ENCODE measurements at regions not wholly inside any gene's neighbourhood (a gene's known extent, or its start where the extent isn't known, plus 50 kb on each side); places are given as distances from the start of the nearest gene placed in this dataset.
"Not testable (repeated sequence)": the region's sequence is repeated elsewhere in the genome, so short reads cannot be mapped to it uniquely, and the experiment has no call there.

GRCh38 chr7:131686833-131687232 lies 130.4 kb upstream of the PODXL start:
- peaks cover 3% of the 10 kb centered on the region; the same call in 1 of the 2 replicates for H3K4me1 ChIP-seq (ENCODE audit: insufficient read depth, low read length)
- H3K9ac ChIP-seq (ENCODE audit: low read depth, low read length): no peak overlapping the region
- H3K9me3 ChIP-seq (ENCODE audit: control insufficient read depth, insufficient read depth, low read length): no peaks in the 10 kb centered on the region
- H3K36me3 ChIP-seq (ENCODE audit: insufficient read depth, low read length): no peaks in the 10 kb centered on the region

GRCh38 chr7:131683536-131684125 lies 127.2 kb upstream of the PODXL start:
- no peaks in the 10 kb centered on the region for H3K4me1 ChIP-seq (ENCODE audit: insufficient read depth, low read length)
- H3K36me3 ChIP-seq (ENCODE audit: insufficient read depth, low read length): no peaks in the 10 kb centered on the region
- H3K9me3 ChIP-seq (ENCODE audit: control insufficient read depth, insufficient read depth, low read length): no peaks in the 10 kb centered on the region
- no peak overlapping the region for H3K9ac ChIP-seq (ENCODE audit: low read depth, low read length)

DNA sequence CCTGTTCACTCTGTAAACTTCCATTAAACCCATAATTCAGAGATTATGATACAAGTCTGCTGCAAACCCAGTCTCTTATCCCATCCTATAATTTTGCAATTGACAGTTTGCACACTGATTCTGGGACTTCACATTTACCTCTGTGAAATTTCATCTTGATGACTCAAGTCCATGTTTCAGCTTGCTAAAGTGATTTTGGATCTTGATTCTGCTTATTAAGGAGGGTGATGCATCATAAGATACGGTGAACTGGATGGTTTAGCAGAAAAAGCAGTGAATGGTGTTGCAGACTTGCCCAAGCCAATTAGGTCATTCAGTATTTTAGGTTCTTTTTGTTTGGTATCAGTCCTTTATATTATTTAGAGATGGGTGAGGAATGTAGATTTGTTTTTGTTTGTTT lies 125.5 kb upstream of the PODXL start:
- Histone ChIP-seq H3K4me1 (ENCODE audit: insufficient read depth, low read length) (no peaks in the 10 kb centered on the region), H3K36me3 (ENCODE audit: insufficient read depth, low read length) (no peaks in the 10 kb centered on the region), H3K9me3 (ENCODE audit: control insufficient read depth, insufficient read depth, low read length) (no peaks in the 10 kb centered on the region), H3K9ac (ENCODE audit: low read depth, low read length) (no peak overlapping the region)

DNA sequence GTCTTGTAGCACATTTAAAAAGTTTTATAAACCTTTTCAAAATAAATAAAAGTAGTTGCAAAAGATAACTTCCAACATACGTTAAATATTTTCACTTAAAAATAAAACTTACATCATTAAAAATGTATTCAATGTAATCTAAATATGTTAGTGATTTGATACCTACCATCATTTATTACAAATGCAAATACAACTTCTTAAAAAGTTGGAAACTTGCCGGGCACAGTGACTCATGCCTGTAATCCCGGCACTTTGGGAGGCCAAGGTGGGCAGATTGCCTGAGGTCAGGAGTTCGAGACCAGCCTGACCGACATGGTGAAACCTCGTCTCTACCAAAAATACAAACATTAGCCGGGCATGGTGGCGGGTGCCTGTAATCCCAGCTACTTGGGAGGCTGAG lies 122.6 kb upstream of the PODXL start:
- H3K36me3 ChIP-seq (ENCODE audit: insufficient read depth, low read length); H3K4me1 ChIP-seq (ENCODE audit: insufficient read depth, low read length); H3K9ac ChIP-seq (ENCODE audit: low read depth, low read length): not testable (repeated sequence)

GRCh38 chr7:131676850-131677249 lies 120.4 kb upstream of the PODXL start:
- H3K36me3 ChIP-seq (ENCODE audit: insufficient read depth, low read length); H3K9ac ChIP-seq (ENCODE audit: low read depth, low read length); H3K9me3 ChIP-seq (ENCODE audit: control insufficient read depth, insufficient read depth, low read length); H3K4me1 ChIP-seq (ENCODE audit: insufficient read depth, low read length): not testable (repeated sequence)

More for the DNA sequence above, 122.6 kb upstream of the PODXL start:
- not testable (repeated sequence) for H3K9me3 ChIP-seq (ENCODE audit: control insufficient read depth, insufficient read depth, low read length)

DNA sequence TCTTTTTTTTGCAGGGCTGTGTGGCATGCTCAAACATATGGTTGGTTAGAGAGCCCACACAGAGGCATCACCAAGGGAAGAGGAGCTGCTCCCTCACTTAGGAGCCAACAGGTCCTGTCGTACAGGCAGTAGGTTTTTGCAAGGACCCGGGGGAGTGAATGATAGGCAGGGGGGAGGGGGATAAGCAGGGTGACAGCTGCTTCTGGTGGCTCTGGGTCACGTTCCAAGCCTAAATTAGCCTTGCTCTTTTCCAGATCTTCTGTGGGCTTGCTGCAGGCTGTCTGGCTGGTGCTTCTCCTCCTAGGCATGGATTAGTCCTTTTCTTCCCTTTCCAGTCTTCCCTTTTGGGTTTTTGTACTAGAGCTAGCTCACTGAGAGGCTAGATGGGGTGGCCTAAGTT lies 117.7 kb upstream of the PODXL start:
- H3K9me3 ChIP-seq (ENCODE audit: control insufficient read depth, insufficient read depth, low read length): no peaks in the 10 kb centered on the region
- no peaks in the 10 kb centered on the region for H3K36me3 ChIP-seq (ENCODE audit: insufficient read depth, low read length)
- H3K9ac ChIP-seq (ENCODE audit: low read depth, low read length): no peak overlapping the region
- no peaks in the 10 kb centered on the region for H3K4me1 ChIP-seq (ENCODE audit: insufficient read depth, low read length)

- Histone ChIP-seq H3K9ac (ENCODE audit: low read depth, low read length) (no peak overlapping the region), H3K36me3 (ENCODE audit: insufficient read depth, low read length) (no peaks in the 10 kb centered on the region), H3K4me1 (ENCODE audit: insufficient read depth, low read length) (no peaks in the 10 kb centered on the region), H3K9me3 (ENCODE audit: control insufficient read depth, insufficient read depth, low read length) (no peaks in the 10 kb centered on the region)
Measured at GRCh38 chr7:131673576-131673975, 117.1 kb upstream of the PODXL start.

DNA sequence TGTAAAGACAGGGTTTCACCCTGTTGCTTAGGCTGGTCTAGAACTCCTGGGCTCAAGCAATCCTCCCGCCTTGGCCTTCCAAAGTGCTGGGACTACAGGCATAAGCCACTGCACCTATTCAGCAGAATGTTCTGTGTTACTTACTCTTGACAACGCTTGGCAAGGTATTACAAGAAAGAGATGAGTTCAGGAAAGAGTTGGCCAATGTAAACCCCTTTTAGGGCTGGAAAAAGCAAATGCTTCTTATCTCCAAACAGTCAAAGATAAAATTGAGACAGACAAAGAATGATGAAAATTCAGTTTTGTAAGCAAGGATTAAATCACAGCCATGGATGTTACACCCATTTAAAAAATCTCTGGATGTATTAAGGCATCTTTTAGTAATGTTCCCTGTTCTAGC lies 114.0 kb upstream of the PODXL start:
- no peaks in the 10 kb centered on the region for H3K9me3 ChIP-seq (ENCODE audit: control insufficient read depth, insufficient read depth, low read length)

DNA sequence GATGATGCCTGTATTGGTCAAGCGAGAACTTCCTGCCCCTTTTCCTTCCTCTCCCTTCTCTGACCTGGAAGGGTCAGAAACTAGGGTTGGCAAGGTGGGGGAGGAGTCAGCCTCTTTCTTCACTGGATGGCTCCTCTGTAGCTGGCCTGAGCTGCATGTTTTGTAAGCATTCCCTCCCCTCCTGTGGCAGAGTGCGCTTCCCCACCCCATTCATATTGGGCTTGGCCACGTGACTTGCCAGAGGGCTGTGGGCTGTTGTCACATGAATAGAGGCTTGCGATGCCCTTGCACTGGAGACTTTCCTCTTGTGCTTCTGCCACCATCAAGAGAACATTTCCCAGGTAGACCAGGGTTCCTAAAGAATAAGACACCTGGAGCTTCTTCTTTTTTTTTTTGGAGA lies 111.3 kb upstream of the PODXL start:
- H3K4me1 ChIP-seq (ENCODE audit: insufficient read depth, low read length): 0 out of 2 replicates have a peak, but pooled peaks cover 5% of the 10 kb centered on the region

More for the DNA sequence above, 114.0 kb upstream of the PODXL start:
- no peak overlapping the region for H3K9ac ChIP-seq (ENCODE audit: low read depth, low read length)
- no peaks in the 10 kb centered on the region for H3K36me3 ChIP-seq (ENCODE audit: insufficient read depth, low read length)
- H3K4me1 ChIP-seq (ENCODE audit: insufficient read depth, low read length): 0 out of 2 replicates have a peak, but pooled peaks cover 3% of the 10 kb centered on the region

DNA sequence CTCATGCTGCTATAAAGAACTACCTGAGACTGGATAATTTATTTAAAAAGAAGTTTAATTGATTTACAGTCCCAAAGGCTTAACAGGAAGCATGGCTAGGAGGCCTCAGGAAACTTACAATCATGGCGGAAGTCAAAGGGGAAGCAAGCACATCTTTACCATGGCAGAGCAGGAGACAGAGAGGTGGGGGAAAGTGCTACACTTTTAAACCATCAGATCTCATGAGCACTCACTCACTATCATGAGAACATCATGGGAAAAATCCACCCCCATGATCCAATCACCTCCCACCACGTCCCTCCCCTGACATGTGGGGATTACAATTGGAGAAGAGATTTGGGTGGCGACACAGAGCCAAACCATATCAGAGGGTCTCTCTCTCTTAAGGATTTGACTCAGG lies 108.6 kb upstream of the PODXL start:
- H3K9ac ChIP-seq (ENCODE audit: low read depth, low read length): no peak overlapping the region
- H3K4me1 ChIP-seq (ENCODE audit: insufficient read depth, low read length): 0 out of 2 replicates have a peak, but pooled peaks cover 7% of the 10 kb centered on the region
- no peaks in the 10 kb centered on the region for H3K9me3 ChIP-seq (ENCODE audit: control insufficient read depth, insufficient read depth, low read length)
- no peaks in the 10 kb centered on the region for H3K36me3 ChIP-seq (ENCODE audit: insufficient read depth, low read length)

More for the DNA sequence above, 111.3 kb upstream of the PODXL start:
- Histone ChIP-seq H3K9me3 (ENCODE audit: control insufficient read depth, insufficient read depth, low read length) (no peaks in the 10 kb centered on the region), H3K9ac (ENCODE audit: low read depth, low read length) (no peak overlapping the region), H3K36me3 (ENCODE audit: insufficient read depth, low read length) (no peaks in the 10 kb centered on the region)

DNA sequence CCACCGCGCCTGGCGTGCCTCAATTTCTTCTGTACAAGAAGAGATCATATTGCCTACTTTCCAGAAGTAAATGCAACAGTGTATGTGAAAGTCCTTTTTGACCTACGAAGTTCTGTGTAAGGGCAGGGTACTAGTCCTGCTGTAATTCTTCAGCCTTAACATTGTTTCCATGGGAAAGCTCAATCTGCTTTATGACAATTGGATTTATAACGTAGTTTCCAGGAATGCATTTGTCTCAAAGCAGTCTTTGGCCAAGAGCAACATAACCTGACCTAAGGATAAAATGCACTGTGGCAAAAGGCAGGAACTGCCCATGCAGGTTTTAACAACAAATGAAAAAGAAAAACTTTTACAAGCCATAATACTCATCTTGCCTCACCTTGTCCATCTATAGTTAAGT lies 108.1 kb upstream of the PODXL start:
- no peaks in the 10 kb centered on the region for H3K9me3 ChIP-seq (ENCODE audit: control insufficient read depth, insufficient read depth, low read length)
- H3K4me1 ChIP-seq (ENCODE audit: insufficient read depth, low read length): 0 out of 2 replicates have a peak, but pooled peaks cover 7% of the 10 kb centered on the region
- H3K36me3 ChIP-seq (ENCODE audit: insufficient read depth, low read length): no peaks in the 10 kb centered on the region
- H3K9ac ChIP-seq (ENCODE audit: low read depth, low read length): no peak overlapping the region

- not testable (repeated sequence) for H3K9ac ChIP-seq (ENCODE audit: low read depth, low read length); H3K36me3 ChIP-seq (ENCODE audit: insufficient read depth, low read length); H3K9me3 ChIP-seq (ENCODE audit: control insufficient read depth, insufficient read depth, low read length); H3K4me1 ChIP-seq (ENCODE audit: insufficient read depth, low read length)
Measured at GRCh38 chr7:131662301-131662873, 106.0 kb upstream of the PODXL start.

DNA sequence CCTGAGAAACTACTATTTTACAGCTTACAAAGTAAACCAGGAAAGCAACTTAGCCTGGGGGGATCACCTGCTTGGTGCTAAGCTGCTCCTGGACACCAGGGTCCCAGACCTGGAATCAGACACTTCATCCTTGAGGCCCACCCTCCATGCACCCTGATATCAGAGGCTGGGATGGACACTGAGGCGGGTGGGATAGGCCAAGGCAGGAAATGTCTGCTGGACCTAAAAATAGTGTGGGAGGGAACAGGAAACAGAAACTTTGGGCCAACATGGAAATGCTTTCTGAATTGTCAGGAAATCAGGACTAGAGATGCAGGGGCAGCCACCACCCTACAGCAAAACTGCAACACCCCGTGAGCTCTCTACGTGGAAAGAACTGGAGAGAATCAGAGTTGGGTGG lies 101.5 kb upstream of the PODXL start:
- peaks cover 23% of the 10 kb centered on the region for H3K4me1 ChIP-seq (ENCODE audit: insufficient read depth, low read length)
- H3K9ac ChIP-seq (ENCODE audit: low read depth, low read length): no peak overlapping the region
- no peaks in the 10 kb centered on the region for H3K9me3 ChIP-seq (ENCODE audit: control insufficient read depth, insufficient read depth, low read length)
- H3K36me3 ChIP-seq (ENCODE audit: insufficient read depth, low read length): no peaks in the 10 kb centered on the region

DNA sequence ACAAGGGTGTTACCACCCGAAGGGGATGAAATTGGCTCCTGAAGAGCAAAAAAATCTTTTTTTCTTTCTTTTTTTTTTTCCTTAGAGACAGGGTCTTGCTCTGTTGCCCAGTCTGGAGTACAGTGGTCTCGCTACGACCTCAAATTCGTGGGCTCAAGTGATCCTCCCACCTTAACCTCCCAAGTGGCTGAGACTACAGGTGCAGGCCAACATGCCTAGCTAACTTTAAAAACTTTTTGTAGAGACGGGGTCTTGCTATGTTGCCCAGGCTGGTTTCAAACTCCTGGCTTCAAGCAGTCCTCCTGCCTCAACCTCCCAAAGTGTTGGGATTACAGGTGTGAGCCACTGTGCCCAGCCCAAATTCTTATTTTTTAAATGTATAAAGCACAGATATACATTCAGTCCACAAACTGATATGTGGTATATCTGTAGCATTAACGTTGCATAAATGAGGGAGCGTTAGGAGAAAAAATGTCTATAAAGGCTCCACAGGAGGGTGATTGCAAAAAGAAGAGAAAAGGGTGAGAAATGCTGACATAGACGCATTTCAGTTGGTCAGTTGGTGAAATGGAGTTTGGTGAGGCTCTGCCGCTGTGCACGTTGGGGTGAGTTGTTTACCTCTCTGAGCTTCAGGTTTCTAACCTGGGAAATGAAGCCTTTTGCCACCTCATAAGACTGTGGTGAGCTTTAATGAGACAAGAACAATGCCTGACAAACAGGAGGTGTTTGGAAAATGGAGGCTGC lies 100.7 kb upstream of the PODXL start:
- Histone ChIP-seq H3K4me1 (ENCODE audit: insufficient read depth, low read length) (peaks cover 23% of the 10 kb centered on the region), H3K9me3 (ENCODE audit: control insufficient read depth, insufficient read depth, low read length) (no peaks in the 10 kb centered on the region), H3K36me3 (ENCODE audit: insufficient read depth, low read length) (no peaks in the 10 kb centered on the region), H3K9ac (ENCODE audit: low read depth, low read length) (no peak overlapping the region)

DNA sequence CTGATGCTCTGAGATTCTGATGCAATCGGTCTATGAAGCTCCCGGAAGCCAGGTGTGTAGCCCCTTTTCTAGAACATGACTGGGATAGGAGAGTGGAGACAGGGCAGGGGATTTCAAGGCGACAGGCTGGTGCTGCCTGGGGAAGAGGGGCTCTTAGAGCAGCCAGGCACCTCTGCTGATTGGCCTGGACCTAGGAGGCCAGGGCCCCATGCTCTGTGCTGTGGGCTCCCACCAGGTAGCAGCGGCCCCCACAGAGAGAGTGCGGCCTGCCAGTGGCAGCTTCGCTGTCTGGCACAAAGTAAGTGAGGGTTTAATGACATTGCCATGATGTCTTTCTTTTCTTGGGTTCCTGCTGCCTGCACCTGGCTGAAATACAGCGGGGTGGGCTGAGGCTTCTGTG lies 99.4 kb upstream of the PODXL start:
- Histone ChIP-seq H3K9ac (ENCODE audit: low read depth, low read length) (no peak overlapping the region; the same call in 1 of the 2 replicates), H3K9me3 (ENCODE audit: control insufficient read depth, insufficient read depth, low read length) (no peaks in the 10 kb centered on the region), H3K4me1 (ENCODE audit: insufficient read depth, low read length) (peaks cover 27% of the 10 kb centered on the region), H3K36me3 (ENCODE audit: insufficient read depth, low read length) (no peaks in the 10 kb centered on the region)
